GM10266 (cell line): ENCODE measurements at regions not wholly inside any gene's neighbourhood (a gene's known extent, or its start where the extent isn't known, plus 50 kb on each side); places are given as distances from the start of the nearest gene placed in this dataset.

Experiments
- DNase-seq: peaks from one replicate; pipeline ENCODE4 v3.0.0; 2012; ENCODE audit errors: extremely low spot score
- CTCF ChIP-seq: IDR thresholded peaks from 2 replicates; pipeline ENCODE4 v1.5.1; 2012; ENCODE audit warnings: mild to moderate bottlenecking, low read depth; ENCODE audit not compliant: control insufficient read depth, insufficient read depth; ENCODE audit errors: missing control alignments

- no peak for TF ChIP-seq CTCF
- no peak for DNase-seq
Observed at GRCh38 chr5:45093377-45093776, 284.6 kb downstream of the MRPS30 start.

GRCh38 chr5:45094876-45095440 lies 286.2 kb downstream of the MRPS30 start:
- TF ChIP-seq CTCF, result no peak
- no peak for DNase-seq

- no peak for DNase-seq
- no peak for TF ChIP-seq CTCF
Observed at GRCh38 chr5:45098483-45098882, 289.7 kb downstream of the MRPS30 start.

GRCh38 chr5:45101146-45101545 lies 292.4 kb downstream of the MRPS30 start:
- TF ChIP-seq CTCF, result no peak

GRCh38 chr5:45105491-45105994 lies 296.8 kb downstream of the MRPS30 start:
- TF ChIP-seq CTCF, result no peak
- no peak for DNase-seq

More at GRCh38 chr5:45101146-45101545, 292.4 kb downstream of the MRPS30 start:
- no peak for DNase-seq

- no peak for DNase-seq
- no peak for TF ChIP-seq CTCF
Observed at GRCh38 chr5:45109062-45109461, 300.3 kb downstream of the MRPS30 start.

- TF ChIP-seq CTCF, result no peak
Observed at GRCh38 chr5:45109636-45110035, 300.9 kb downstream of the MRPS30 start.

More at GRCh38 chr5:45109636-45110035, 300.9 kb downstream of the MRPS30 start:
- DNase-seq, result no peak
